Activated T-cell treated with anti-CD3 and anti-CD28 coated beads, Interleukin-2, amount 50 U/mL, for 4 hours (primary cell): ENCODE measurements at regions not wholly inside any gene's neighbourhood (a gene's known extent, or its start where the extent isn't known, plus 50 kb on each side); places are given as distances from the start of the nearest gene placed in this dataset.

Experiments
- ATAC-seq, 2 donors: fragments of 200-7000 bp; cut with Tn5 transposase; one replicate each; pipeline ENCODE4 v1.10.0; 2021
- DNase-seq: peaks from one replicate; pipeline ENCODE4 v3.0.0-alpha.2; 2020
- H3K27me3 Mint-ChIP-seq: one replicate; pipeline ENCODE4 v1.8.0; 2021; ENCODE audit warnings: low read depth, mixed read lengths
- H3K36me3 Mint-ChIP-seq: one replicate; pipeline ENCODE4 v1.8.0; 2022; ENCODE audit warnings: mixed read lengths; ENCODE audit not compliant: insufficient read depth
- H3K4me1 Mint-ChIP-seq: one replicate; pipeline ENCODE4 v1.8.0; 2021; ENCODE audit warnings: low read depth, mixed read lengths
- H3K4me3 Mint-ChIP-seq: one replicate; pipeline ENCODE4 v1.8.0; 2021; ENCODE audit warnings: mild to moderate bottlenecking, moderate library complexity, mixed read lengths
- H3K9me3 Mint-ChIP-seq: one replicate; pipeline ENCODE4 v1.8.0; 2021; ENCODE audit warnings: mixed read lengths

DNA sequence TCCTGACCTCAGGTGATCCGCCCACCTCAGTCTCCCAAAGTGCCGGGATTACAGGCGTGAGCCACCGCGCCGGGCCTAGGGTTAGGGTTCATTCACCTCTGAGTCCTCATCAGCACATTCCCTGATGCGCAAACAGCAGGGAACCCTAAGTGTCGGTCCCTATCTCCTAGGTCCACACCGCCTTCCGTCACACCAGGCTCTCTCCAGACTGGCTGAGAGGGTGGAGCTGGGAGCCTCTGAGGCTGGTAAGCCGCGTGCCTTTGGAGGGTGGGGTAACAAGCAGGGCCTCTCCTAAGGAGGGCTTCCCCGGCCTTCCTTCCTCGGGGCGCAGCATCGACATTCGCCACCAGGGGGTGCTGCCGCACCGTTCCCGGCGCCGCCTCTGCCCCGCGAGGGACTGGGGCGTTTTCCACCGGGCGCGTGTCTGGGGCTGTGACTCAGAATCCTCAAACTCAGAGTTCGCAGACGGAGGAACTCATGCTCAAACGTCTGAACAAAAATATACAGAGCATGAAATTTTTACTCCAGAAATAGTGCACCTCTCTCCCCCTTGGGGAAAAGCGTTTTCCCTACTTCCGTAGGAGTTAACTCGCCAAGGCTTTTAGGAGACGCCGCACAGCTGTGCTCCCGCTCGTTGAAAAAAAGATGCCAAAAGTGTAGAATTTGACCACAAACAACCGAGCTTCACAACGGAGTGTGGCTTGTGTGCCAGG, 63.9 kb upstream of the ASAP2 start:
- peak; percentile 81 for DNase-seq
- H3K4me3 Mint-ChIP-seq: no peak overlapping the region
- H3K9me3 Mint-ChIP-seq: no peaks in the 10 kb centered on the region
- peaks cover 13% of the 10 kb centered on the region for H3K27me3 Mint-ChIP-seq
- ATAC-seq: peak; percentile 92 to 94
- H3K36me3 Mint-ChIP-seq: no peaks in the 10 kb centered on the region
- peaks cover 1% of the 10 kb centered on the region for H3K4me1 Mint-ChIP-seq

- H3K27me3 Mint-ChIP-seq: peaks cover 13% of the 10 kb centered on the region
- DNase-seq (no peak), ATAC-seq (no peak)
- H3K36me3 Mint-ChIP-seq: no peaks in the 10 kb centered on the region
- H3K4me3 Mint-ChIP-seq: no peak overlapping the region
- no peaks in the 10 kb centered on the region for H3K9me3 Mint-ChIP-seq
- peaks cover 1% of the 10 kb centered on the region for H3K4me1 Mint-ChIP-seq
These were observed 64.7 kb upstream of the ASAP2 start for GRCh38 chr2:9141706-9142460.

GRCh38 chr2:9141091-9141667, 65.4 kb upstream of the ASAP2 start:
- no peak for ATAC-seq
- no peak overlapping the region for H3K4me3 Mint-ChIP-seq
- DNase-seq: no peak
- H3K36me3 Mint-ChIP-seq: no peaks in the 10 kb centered on the region
- peaks cover 12% of the 10 kb centered on the region for H3K27me3 Mint-ChIP-seq
- peaks cover 1% of the 10 kb centered on the region for H3K4me1 Mint-ChIP-seq
- no peaks in the 10 kb centered on the region for H3K9me3 Mint-ChIP-seq

GRCh38 chr2:9140645-9141044, 66.0 kb upstream of the ASAP2 start:
- ATAC-seq: no peak
- no peak for DNase-seq
- Mint-ChIP-seq H3K4me1 (peaks cover 1% of the 10 kb centered on the region), H3K27me3 (peaks cover 12% of the 10 kb centered on the region), H3K36me3 (no peaks in the 10 kb centered on the region), H3K4me3 (no peak overlapping the region), H3K9me3 (no peaks in the 10 kb centered on the region)

DNA sequence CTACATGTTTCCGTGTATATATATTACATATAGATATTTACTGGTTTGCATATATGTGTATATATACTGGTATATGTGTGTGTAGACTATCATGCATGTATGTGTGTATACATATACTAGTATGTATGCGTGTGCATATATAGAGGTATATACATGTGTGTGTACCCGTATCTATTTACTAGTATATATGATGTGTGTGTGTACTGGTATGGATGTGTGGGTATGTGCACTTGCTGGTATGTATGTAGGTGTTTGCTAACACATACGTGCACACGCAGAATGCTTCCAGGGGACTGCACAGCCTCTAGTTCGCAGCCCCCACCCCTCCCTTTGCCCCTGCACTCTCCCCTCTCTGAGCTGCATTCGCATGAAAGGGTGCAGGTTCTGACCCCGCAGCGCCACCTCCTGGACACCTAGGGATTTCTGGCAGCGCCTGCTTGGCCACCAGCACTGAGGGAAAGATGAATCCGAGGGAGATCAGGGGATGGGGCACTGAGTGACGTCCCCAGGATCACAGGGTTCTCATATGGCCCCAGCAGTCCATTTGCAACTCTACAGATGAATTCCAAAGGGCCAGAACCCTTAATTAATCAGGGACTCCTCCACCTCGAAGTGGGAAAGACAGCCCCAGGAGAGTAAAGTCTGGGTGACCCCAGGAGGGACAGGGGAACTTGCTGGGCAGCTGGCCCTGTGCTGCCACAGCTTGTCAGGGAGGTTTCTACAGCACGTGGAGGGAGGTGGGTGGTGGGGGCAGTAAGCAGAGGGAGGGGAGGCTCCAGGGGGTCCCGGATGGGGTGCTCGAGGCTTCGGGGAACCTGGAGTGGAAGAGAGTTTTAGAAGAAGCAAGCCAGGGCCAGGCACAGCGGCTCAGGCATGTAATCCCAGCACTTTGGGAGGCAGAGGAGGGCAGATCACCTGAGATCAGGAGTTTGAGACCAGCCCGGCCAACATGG, 66.8 kb upstream of the ASAP2 start:
- Mint-ChIP-seq H3K4me1 (peaks cover 1% of the 10 kb centered on the region), H3K36me3 (no peaks in the 10 kb centered on the region), H3K9me3 (no peaks in the 10 kb centered on the region), H3K27me3 (peaks cover 10% of the 10 kb centered on the region), H3K4me3 (no peak overlapping the region)
- DNase-seq: peak; percentile 44
- ATAC-seq: peak; percentile 37 to 44

- no peaks in the 10 kb centered on the region for H3K4me1 Mint-ChIP-seq
- no peak for ATAC-seq
- DNase-seq: no peak
These were observed 69.0 kb upstream of the ASAP2 start for GRCh38 chr2:9137379-9138150.

GRCh38 chr2:9135822-9136558, 70.6 kb upstream of the ASAP2 start:
- peaks cover 9% of the 10 kb centered on the region for H3K27me3 Mint-ChIP-seq
- H3K36me3 Mint-ChIP-seq: peaks cover 4% of the 10 kb centered on the region
- DNase-seq: no peak
- no peak overlapping the region for H3K4me3 Mint-ChIP-seq
- H3K4me1 Mint-ChIP-seq: no peaks in the 10 kb centered on the region
- ATAC-seq: no peak
- peaks cover 10% of the 10 kb centered on the region for H3K9me3 Mint-ChIP-seq

More at GRCh38 chr2:9137379-9138150, 69.0 kb upstream of the ASAP2 start:
- H3K4me3 Mint-ChIP-seq: no peak overlapping the region
- H3K27me3 Mint-ChIP-seq: peaks cover 12% of the 10 kb centered on the region
- peaks cover 4% of the 10 kb centered on the region for H3K36me3 Mint-ChIP-seq
- peaks cover 10% of the 10 kb centered on the region for H3K9me3 Mint-ChIP-seq

DNA sequence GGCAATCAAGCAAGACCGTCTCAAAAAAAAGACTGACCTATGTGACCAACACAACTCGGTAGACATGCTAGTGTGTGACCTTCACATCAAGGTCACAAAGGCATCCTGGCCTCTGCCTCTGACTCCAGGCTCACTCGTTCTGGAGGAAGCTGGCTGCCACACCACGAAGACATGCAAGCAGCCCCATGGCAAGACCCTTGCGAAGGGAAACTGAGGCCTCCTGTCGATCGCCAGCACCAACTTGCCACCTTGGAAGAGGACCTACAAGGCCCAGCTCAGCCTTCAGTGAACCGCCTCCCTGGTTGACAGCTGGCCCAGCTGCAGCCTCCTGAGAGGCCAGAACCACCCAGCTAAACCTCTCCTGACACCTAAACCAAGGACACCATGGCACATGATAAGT, 79.3 kb upstream of the ASAP2 start:
- no peaks in the 10 kb centered on the region for H3K4me1 Mint-ChIP-seq

DNA sequence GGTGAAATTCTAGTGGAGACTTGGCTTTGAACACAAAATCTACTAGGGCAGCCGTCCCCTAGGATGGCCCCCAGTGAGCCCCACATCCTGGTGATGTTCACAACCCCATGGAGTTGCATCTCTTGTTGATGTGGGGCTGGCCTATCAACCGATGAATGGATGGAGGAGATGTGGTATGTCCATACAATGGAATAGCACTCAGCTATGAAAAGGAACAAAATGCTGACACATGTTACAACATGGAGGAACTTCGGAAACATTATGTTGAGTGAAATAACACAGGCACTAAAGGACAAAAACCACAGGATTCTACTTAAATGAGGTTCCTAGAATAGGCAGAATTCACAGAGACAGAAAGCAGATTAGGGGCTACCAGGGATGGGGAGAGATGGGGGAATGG, 80.1 kb upstream of the ASAP2 start:
- Mint-ChIP-seq H3K4me1 (no peaks in the 10 kb centered on the region), H3K27me3 (peaks cover 6% of the 10 kb centered on the region), H3K4me3 (no peak overlapping the region), H3K9me3 (peaks cover 6% of the 10 kb centered on the region), H3K36me3 (no peaks in the 10 kb centered on the region)
- DNase-seq: no peak
- no peak for ATAC-seq

More for the DNA sequence above, 79.3 kb upstream of the ASAP2 start:
- Mint-ChIP-seq H3K36me3 (no peaks in the 10 kb centered on the region), H3K27me3 (peaks cover 6% of the 10 kb centered on the region), H3K9me3 (peaks cover 6% of the 10 kb centered on the region), H3K4me3 (no peak overlapping the region)
- DNase-seq: no peak
- no peak for ATAC-seq

DNA sequence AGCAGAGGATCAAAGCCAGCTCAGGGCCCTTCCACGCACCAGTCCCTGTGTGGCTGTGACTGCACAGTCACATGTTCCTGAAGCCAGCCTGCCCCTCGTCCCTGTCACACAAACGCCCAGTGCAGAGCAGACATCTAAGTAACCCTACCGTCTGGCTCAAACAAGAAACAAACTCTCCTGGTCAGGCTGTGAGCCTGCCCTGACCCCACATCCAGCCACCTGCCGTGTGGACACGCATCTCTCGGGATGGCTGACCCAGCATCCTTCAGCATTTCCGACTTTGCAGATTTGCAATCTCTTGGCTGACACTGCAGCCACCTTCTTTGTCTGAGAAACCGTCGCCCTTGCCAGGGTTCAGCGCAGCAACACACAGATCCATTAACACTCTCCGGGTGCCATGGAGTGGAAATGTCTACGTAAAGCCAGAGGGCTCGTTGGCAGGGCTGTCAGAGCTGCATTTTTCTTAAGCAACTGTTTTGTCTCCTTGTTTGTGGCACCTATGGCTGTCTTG, 82.3 kb upstream of the ASAP2 start:
- ATAC-seq: no peak
- Mint-ChIP-seq H3K4me1 (no peaks in the 10 kb centered on the region), H3K9me3 (peaks cover 6% of the 10 kb centered on the region), H3K4me3 (no peak overlapping the region), H3K27me3 (peaks cover 4% of the 10 kb centered on the region), H3K36me3 (no peaks in the 10 kb centered on the region)
- DNase-seq: no peak

DNA sequence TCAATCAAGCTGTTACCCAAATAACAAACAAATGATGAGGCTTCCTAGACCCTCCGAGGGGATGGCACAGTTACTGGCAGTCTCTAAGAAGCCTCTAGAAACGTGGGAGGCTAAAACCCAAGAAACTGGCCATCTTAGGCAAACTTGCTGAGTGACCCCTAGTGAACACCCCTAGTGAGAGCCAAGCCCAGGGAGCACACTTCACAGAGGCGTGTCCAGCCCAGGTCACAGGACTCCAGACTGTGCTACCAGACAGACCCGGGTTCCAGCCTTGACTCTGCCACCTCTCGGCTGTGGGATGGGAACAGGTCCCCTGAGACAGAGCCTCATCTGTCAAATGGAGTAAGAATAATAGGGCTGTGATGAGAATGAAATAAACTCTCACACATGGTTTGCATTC, 83.5 kb upstream of the ASAP2 start:
- H3K27me3 Mint-ChIP-seq: peaks cover 2% of the 10 kb centered on the region
- no peak for DNase-seq
- H3K9me3 Mint-ChIP-seq: peaks cover 6% of the 10 kb centered on the region
- ATAC-seq: no peak
- H3K4me1 Mint-ChIP-seq: no peaks in the 10 kb centered on the region
- no peak overlapping the region for H3K4me3 Mint-ChIP-seq
- no peaks in the 10 kb centered on the region for H3K36me3 Mint-ChIP-seq

DNA sequence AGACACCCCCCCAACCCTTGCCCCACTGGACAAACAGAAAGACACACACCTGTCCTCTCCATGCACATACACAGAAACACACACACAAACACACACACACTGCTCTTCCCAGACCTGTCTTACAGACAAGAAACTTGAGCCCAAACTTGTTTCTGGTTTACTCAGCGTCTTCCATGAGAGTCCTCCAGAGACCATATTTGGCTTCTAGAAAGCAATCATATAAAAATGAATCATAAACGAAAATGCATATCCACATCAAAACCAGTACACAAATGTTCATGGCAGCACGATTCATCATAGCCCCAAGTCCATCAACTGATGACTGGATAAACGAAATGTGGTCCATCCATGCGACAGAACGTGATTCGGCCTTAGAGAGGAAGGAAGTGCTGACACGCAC, 84.2 kb upstream of the ASAP2 start:
- Mint-ChIP-seq H3K4me1 (no peaks in the 10 kb centered on the region), H3K36me3 (no peaks in the 10 kb centered on the region), H3K4me3 (no peak overlapping the region), H3K27me3 (peaks cover 2% of the 10 kb centered on the region), H3K9me3 (peaks cover 6% of the 10 kb centered on the region)
- no peak for ATAC-seq
- no peak for DNase-seq
